ENCODE measurements at regions not wholly inside any gene's neighbourhood (a gene's known extent, or its start where the extent isn't known, plus 50 kb on each side); places are given as distances from the start of the nearest gene placed in this dataset.

- no peak for TF ChIP-seq EZH2 (IDR thresholded peaks at IDR 0.05; ENCODE audit: borderline replicate concordance, low read length)
- no peak for TF ChIP-seq CTCF (IDR thresholded peaks at IDR 0.05; ENCODE audit: low read length)
Measured at GRCh38 chr4:155441475-155441874, 64.7 kb upstream of the MAP9 start.

Measured in OCI-LY1 (cell line).